ENCODE measurements at regions not wholly inside any gene's neighbourhood (a gene's known extent, or its start where the extent isn't known, plus 50 kb on each side); places are given as distances from the start of the nearest gene placed in this dataset.
"Not testable (repeated sequence)": the region's sequence is repeated elsewhere in the genome, so short reads cannot be mapped to it uniquely, and the experiment has no call there.

DNA sequence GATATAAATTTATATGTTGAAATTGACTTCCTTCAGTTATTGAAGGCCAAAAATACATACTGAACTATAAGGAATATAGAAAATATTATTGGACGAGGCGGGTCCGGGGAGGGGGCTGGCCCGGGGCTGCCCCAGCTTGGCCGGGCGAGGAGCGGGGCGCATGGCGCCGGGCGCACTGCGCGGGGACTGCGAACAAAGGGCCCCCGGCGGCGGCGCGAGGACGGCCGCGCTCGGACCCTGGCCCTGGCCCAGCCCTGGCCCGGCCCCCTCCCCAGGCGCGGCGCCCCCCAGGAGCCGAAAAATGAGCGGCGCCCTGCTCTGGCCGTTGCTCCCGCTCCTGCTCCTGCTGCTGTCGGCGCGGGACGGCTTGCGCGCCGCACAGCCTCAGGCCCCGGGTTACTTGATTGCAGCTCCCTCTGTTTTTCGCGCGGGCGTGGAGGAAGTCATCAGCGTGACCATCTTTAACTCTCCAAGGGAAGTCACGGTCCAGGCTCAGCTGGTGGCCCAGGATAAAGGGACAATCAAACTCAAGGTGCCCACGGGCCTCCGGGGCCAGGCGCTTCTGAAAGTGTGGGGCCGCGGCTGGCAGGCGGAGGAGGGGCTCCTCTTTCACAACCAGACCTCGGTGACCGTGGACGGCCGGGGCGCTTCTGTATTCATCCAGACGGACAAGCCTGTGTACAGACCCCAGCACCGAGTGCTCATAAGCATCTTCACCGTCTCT lies 1247.6 kb upstream of the PHF14 start:
- DNase-seq: not testable (repeated sequence)

DNA sequence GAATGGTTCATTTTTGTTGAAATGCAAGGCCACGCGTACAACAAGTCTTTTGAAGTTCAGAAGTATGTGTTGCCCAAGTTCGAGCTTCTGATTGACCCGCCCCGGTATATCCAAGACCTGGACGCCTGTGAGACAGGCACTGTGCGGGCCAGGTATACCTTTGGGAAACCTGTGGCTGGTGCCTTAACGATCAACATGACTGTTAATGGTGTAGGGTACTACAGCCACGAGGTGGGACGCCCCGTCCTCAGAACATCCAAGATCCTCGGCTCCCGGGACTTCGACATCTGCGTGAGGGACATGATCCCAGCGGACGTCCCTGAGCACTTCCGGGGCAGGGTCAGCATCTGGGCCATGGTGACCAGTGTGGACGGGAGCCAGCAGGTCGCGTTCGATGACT lies 1246.9 kb upstream of the PHF14 start:
- not testable (repeated sequence) for DNase-seq

DNA sequence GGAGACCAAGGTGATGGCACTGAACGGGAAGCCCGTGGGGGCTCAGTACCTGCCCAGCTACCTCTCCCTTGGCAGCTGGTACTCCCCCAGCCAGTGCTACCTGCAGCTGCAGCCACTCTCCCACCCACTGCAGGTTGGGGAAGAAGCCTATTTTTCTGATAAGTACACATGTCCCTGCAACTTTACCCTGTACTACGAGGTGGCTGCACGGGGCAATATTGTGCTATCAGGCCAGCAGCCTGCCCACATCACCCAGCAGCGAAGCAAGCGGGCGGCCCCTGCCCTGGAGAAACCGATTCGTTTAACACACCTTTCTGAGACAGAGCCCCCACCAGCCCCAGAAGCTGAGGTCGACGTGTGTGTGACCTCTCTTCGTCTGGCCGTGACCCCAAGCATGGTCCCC lies 1246.2 kb upstream of the PHF14 start:
- not testable (repeated sequence) for DNase-seq

DNA sequence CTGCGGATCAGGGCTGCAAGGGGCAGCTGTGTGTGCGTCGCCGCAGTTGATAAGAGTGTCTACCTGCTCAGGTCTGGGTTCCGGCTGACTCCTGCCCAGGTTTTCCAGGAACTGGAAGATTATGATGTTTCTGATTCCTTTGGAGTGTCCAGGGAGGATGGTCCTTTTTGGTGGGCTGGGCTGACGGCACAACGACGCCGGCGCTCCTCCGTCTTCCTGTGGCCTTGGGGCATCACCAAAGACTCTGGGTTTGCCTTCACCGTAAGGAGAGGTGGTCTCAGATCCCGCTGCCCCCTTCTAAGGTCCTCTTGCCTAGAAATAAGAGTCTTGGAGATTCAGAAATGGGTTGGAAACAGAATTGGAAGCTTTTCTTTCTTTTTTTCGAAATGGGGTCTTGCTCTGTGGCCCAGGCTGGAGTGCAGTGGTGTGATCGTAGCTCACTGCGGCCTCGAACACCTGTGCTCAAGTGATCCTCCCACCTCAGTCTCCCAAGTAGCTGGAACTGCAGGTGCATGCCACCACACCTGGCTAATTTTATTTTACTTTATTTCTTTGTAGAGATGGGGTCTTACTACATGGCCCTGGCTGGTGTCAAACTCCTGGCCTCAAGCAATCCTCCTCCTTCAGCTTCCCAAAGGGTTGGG lies 1245.5 kb upstream of the PHF14 start:
- not testable (repeated sequence) for DNase-seq

DNA sequence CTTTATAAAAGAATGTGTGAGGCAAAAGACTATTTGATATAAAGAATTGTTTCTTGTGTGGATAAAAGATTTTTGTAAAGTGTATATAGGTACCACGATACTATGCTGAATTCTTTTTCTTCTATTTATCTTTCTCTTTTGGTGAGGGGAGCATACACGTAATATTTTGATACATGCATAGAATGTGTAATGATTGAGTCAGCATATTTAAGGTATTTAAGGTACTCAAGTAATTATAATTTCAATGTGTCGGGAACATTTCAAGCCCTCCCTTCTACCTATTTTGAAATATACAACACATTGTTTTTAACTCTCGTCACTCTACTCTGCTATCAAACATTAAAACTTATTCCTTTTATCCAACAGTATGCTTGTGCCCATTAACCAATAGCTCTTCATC lies 1221.6 kb upstream of the PHF14 start:
- DNase-seq: no peak

DNA sequence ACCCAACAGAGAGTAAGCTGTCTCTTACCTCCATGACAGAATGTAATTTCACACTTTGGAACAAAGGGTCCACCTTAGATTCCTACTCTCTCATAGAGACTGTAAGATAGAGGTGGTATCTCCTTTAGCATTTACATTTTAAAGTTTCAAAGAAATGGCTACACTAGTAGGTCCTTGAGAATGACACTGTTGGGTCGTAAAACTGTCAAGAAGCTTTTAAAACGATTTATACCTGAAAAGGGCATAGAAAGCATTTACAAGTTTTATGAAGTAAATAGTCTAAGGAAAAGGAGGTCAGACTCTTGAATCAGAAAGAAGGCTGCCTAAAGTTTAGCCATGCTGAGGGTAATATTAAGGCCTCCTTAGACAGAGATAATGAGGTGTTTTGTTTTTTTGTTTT lies 1212.4 kb upstream of the PHF14 start:
- no peak for DNase-seq

DNA sequence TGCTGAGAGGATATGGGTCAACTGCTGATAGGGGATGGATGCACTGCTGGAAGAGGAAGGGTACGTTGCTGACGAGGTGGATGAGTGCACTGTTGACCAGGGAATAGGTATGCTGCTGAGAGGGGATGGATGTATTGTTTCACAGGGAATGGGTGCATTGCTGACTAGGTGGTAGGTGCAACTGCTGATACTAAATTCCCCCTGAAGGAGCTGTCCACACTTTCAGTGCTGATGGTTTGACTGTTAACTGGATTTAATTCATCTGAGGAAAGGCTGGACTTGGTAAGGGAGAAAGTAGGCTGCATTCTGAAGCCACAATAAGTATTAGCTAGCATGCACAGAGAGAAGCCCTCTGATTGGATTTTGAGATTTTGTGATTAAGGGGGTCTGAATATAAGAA lies 1196.8 kb upstream of the PHF14 start:
- no peak for DNase-seq

DNA sequence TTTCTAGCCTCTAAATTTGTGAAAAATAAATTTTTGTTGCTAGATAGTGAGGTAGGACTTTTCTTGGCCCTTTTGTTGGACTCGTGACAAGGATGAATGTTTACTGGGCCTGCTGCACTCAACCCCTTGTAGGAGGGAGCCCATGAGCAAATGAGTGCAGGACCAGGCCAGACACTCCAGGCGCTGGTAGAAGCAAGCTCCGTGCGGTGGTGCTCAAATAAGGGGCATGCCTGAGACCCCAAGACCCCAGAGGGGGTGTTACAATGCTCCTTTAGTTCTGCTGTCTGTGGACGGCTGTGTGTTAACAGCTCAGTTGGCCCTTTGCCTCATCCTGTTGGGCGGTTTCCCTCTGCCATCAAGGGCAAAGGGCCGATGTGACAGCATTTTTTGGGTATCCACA lies 1195.3 kb upstream of the PHF14 start:
- no peak for DNase-seq

DNA sequence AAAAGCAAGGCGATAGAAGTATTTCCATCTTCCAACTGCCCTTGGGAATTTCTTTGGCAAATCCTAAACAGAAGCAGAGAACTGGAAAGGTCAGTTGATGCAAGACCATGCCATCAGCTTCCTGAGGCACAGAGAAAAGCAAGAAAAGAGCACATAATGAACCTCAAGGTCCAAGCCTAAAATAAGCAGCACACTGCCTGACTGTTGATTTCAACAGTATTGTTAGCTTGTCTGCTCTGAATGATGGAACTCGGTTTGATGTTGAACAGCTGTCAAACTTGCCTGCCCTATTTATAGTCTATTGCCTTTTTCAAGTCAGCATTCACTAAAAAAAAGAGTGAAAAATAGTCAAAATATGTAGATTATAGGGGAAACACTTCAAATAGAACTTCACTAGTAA lies 1192.0 kb upstream of the PHF14 start:
- DNase-seq: no peak

DNA sequence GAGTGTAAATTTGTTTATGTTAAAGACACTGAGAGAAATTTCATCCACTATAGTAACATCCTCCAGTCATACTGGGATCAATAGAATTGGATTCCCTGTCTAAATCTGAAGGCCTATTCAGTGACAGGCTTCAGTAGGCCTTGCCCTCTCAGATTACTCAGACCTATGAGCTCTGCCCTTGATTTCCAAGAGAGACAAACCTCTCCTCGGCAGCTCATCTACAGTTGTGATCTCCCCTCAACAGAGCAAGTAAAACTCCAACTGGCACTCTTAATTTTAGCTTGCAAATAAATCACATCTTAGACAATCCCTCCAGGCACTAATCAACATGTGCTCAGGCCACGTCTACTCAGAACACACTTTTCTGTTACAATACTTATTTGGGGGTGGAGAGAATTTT lies 1191.4 kb upstream of the PHF14 start:
- no peak for DNase-seq

DNA sequence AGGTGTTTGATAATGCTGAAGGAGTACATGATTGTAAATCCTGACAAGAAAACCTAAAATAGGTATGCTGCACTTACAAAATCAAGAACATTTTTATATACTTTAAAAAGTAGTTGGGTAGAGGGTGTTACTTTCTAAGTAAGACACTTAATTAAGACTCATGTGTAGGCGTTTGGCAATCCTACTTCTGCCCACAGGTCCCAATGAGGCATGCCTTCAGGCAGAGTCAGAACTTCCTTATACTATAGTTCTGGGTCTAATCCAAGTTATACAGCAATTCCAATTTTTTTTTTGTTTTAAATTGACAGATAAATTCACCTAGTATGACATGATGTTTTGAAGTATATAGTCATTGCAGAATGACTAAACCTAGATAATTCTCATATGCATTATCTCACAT lies 1188.5 kb upstream of the PHF14 start:
- no peak for DNase-seq

DNA sequence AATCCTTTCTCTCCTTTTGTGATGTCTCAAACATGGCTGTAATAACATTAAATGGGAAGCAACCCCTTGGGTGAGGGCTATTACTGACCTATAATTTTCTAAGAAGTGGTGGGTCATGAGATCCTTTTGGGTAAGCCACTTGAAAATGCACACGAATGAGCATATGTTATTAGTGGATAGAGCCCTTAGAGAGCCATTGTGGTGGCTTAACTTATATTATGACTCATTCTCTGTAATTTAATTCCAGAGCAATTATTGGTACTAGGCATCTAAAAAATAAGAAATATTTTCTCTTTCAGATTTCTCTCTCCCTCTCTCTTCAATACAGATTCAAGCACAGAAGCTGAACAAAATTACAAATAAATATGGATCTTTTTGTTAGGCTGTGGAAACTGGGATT lies 1177.4 kb upstream of the PHF14 start:
- no peak for DNase-seq

DNA sequence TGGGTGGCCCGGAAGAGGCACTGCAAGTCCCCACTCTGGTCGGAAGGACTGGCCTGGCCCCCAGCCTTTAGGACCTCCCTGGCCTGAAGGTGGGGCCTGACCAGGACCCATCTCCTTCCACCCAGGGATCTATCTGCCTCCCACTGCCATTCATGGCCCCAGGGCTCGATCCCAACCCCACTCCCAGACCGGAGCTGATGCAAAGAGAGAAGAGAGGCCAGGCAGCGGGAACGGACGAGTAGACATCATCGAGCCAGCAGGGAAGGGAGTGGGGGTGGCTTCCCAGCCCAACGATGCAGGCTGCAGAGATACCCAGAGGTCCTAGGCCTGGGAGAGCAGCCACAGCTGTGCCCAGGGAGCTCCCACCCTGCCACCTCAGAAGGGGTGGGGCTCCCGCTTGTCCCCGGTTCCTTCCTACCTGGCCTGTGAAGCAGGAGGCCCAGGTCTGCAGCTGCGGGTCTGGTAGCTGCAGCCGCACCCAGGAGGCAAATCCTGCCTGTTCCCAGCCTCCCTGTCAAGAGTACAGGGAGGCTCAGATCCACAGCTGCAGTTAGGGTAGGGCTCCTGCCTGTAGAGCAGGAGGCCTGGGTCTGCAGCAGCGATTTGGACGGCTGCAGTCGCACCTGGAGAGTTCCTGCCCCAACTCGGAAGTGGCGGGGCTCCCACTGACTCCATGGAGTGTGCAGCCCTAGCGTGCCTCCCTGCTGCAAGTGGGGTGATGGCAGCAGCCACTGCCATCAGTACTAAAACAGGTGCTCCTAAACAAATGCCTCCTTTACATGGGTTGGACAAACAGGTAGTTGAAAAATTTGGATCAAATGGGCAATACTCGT lies 1151.0 kb upstream of the PHF14 start:
- no peak for DNase-seq

DNA sequence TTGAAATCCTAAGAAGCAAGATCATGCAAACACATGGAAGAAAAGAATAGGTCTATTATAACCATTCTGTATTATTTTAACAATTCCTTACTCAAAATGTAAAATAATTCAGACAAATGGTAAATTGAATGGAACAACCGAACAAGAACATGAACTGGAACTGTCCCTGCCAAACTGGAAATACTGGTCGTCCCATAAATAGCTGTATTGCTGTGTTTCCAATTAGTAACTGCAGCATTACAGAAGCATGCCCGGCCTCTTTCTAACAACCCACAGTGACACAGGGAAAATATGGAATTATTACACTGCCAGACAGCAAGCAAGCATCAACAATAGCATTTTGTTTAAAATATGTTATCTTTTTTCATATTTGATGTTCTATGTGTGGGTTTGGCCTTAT lies 1138.5 kb upstream of the PHF14 start:
- no peak for DNase-seq

DNA sequence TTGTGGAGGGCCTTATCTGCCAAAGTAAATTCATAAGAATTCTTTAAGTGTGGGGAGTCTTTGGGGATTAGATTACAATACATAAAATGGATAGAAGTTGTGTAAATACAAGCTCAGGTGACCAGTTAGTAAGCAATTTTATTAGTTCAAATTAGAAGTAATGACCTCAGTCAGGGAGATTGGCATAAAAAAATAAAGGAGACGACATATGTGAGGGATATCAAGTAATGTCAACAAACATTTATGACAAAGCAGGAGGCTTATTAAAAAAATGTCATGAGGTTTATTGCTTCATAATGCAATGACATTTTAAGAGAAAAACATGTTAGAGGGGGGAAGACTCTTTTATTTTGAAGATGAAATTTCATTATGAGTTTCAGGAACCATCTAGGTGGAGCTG lies 1137.0 kb upstream of the PHF14 start:
- DNase-seq: no peak

DNA sequence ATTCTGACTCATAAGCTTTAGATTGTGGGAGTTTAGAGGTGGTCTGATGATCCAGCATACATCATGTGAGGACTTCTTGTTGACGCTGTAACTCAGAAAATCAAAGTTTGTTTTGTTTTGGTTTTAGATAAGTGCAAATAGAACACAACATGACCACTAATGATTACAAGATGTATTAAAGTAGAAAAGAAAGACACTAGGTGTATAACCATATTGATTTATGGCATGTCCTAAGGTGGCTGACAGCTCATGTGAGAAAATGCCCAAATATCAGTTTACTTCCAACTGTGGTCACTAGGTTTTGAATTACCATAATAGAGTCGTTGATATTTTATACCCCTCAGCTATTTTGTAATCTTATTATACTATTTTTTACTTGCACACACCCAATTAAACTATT lies 1131.4 kb upstream of the PHF14 start:
- DNase-seq: no peak

DNA sequence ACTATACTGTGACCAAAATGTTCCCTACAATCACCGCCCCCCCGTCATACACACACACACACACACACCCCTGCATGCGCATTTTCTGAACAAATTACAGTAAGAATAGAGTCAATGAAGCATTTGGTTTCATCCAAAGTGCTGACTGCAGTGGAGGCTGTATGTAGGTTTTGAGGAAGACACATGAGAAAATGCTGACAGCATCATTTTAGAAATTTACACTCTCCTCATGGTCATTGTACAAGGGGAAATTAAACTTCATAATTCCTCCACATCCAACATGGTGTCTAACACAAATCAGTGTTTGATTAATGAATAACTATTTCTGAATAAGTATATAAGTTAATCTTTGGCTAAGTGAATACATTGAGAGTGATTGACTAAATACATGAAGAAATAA lies 1126.8 kb upstream of the PHF14 start:
- DNase-seq: no peak

DNA sequence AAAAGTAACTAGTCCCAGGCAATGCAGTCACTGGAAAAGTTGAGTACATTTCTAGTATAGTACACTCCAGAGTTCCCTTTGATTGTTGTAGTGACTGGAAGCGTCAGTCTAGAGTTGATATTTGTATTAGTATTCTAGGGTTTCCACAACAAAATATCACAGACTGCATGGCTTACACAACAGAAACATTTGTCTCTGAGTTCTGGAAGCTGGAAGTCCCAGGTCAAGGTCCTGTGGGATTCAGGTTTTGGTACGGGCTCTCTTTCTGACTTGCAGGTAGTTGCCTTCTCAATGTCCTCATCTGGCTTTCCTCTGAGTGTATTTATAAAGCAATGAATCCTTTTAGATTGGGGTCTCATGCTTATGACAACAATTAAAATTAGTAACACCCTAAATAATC lies 1119.1 kb upstream of the PHF14 start:
- DNase-seq: no peak

DNA sequence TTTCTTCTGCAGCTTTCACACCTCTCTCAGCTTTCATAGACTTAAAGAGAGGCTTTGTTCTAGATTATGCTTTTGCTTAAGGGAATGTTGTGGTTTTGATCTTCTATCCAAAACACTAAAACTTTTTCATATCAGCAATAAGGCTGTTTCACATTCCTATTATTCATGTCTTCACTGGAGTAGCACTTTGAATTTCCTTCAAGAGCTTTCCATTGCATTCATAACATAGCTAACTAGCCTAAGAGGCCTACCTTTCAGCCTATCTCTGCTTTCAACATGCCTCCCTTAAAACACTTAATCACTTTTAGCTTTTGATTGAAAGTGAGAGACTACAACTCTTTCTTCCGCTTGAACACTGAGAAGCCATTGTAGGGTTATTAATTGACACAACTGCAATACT lies 1117.0 kb upstream of the PHF14 start:
- no peak for DNase-seq

DNA sequence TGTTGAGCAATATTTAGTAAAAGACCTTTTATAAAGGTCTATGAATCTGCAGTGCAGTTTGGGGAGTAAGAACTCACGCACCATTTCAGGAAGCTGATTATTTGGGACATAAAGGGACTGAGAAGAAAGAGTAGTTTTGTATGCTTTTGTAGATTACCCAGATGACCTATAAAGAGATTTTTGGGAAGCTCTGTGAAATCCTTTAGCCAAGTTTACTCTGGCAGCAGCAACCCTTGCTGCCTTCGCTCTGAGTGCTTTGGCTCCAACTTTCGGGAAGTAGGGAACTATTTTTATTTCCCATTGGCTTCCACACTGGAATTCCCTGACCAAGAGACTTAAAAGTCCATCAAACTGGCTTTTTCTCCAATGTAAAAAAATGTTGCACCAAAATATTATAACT lies 1110.1 kb upstream of the PHF14 start:
- DNase-seq: no peak

DNA sequence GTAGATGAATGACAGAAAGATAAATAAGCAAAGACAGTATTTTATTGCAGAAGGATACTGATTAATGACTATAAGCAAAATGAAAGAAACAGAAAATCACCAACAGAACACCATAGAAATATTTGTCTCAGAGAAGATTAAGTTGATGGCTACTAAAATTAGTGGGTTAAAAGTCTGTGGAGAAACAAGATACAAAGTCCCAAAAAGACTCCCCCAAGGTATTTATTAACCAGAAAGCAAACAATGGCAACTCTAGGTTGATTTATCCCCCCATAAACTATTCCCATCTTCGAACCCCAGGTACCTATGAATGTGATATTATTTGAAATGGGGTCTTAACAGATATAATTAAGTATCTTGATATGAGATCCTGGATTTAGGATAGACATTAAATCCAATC lies 1104.5 kb upstream of the PHF14 start:
- no peak for DNase-seq

DNA sequence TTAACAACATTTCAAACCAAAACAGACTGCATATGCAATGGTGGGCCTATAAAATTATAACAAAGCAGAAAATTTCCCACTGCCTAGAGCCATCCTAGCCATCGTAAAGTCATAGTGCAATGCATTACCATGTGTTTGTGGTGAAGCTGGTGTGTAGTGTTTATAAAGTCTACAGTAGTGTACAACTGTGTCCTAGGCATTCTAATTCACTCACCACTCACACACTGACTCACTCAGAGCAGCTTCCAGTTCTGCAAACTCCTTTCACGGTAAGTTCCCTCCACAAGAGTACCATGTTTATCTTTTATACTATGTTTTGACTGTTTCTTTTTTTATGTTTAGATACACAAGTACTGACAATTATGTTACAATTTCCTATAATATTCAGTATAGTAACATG lies 1104.1 kb upstream of the PHF14 start:
- no peak for DNase-seq

DNA sequence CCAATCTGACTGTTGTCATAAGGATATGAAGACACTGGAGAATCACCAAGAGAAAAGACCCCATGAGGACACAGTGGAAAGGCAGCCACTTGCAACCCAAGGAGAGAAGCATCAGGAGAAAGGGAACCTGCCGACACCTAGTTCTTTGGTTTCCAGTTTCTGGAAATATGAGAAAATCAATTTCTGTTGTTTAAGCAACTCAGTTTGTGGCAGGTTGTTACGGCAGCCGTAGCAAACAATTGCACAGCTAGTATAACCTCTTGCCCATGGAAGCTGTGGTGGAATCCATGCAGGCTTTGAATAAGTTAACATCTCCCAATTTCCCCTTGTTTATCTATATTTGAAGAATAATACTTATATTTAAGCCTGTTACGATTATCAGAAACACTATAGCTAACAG lies 1103.0 kb upstream of the PHF14 start:
- no peak for DNase-seq

DNA sequence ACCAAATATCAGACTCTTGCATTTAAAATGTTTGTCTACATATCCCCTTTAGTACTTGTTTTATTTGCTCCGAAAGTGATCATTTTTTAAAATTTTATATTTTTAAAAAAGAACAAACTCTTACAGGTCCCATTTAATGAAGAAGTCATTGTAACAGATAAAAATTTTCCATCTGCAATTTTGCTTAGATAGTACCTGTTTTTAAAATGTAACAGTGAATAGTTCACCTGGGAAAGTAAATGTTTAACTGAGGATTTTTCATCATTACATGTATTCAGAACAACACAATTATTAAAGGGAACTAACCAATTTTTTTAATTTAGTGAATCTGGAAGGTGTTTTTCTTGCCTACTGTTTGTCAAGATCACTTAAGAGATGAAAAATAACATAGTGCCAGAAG lies 1099.5 kb upstream of the PHF14 start:
- DNase-seq: no peak

All from stimulated activated CD4-positive, alpha-beta T cell treated with anti-CD3 and anti-CD28 coated beads, Interleukin-12 subunit alpha, Interleukin-12 subunit beta, amount 100 ng/mL, for 4 hours (primary cell).